B cell (primary cell): ENCODE measurements at regions not wholly inside any gene's neighbourhood (a gene's known extent, or its start where the extent isn't known, plus 50 kb on each side); places are given as distances from the start of the nearest gene placed in this dataset.

Experiments used
- EZH2 ChIP-seq: IDR thresholded peaks from 2 replicates; pipeline ENCODE4 v1.6.1; 2012; ENCODE audit warnings: borderline replicate concordance, low read depth, mild to moderate bottlenecking, moderate library complexity, low read length; ENCODE audit not compliant: insufficient read depth, poor library complexity, severe bottlenecking
- TF ChIP-seq, protein P1 (sequence below): fragments of 200-600 bp; IDR thresholded peaks from one replicate; pipeline ENCODE4 v1.8.0; 2022; ENCODE audit warnings: antibody characterized with exemption, mild to moderate bottlenecking

DNA sequence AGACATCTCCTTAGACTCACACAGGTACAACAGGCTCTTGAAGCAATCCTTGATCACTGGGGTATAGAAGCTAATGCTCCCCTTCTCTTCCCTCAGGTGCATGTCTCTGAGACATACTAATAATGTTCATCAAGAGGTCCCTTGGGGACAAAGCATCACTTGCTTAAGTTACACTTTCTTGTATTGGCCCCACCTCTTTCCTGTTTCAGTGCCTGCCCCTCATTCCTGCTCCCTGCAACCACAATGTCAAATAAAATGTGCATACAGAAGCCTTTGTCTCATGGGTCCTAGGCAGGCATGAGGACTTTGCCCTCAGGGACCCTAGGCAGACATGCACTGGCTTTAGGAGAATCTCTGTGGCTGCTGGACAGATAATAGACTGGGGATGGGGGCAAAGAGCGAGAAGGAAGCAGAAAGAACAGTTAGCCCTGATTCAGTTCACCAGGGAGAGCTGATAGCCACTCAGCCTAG is 175.0 kb upstream of the NPY start:
- TF ChIP-seq, protein P1, sequence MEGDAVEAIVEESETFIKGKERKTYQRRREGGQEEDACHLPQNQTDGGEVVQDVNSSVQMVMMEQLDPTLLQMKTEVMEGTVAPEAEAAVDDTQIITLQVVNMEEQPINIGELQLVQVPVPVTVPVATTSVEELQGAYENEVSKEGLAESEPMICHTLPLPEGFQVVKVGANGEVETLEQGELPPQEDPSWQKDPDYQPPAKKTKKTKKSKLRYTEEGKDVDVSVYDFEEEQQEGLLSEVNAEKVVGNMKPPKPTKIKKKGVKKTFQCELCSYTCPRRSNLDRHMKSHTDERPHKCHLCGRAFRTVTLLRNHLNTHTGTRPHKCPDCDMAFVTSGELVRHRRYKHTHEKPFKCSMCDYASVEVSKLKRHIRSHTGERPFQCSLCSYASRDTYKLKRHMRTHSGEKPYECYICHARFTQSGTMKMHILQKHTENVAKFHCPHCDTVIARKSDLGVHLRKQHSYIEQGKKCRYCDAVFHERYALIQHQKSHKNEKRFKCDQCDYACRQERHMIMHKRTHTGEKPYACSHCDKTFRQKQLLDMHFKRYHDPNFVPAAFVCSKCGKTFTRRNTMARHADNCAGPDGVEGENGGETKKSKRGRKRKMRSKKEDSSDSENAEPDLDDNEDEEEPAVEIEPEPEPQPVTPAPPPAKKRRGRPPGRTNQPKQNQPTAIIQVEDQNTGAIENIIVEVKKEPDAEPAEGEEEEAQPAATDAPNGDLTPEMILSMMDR = no peak
- no peak for TF ChIP-seq EZH2
